RCC 7860 (cell line): ENCODE measurements at regions not wholly inside any gene's neighbourhood (a gene's known extent, or its start where the extent isn't known, plus 50 kb on each side); places are given as distances from the start of the nearest gene placed in this dataset.

ENCODE experiments used
- DNase-seq: peaks from one replicate; pipeline ENCODE4 v3.0.0-alpha.2; 2015; ENCODE audit warnings: low spot score
- FAIRE-seq: peaks from 2 replicates; lab custom pipeline; 2012; peaks lifted over from hg19 to GRCh38; lab: Jason Lieb, UNC

GRCh38 chr7:67408109-67408508, 411.5 kb downstream of the TYW1 start:
- no peak for DNase-seq
- FAIRE-seq = no peak

GRCh38 chr7:67413670-67414069, 417.0 kb downstream of the TYW1 start:
- DNase-seq (no peak), FAIRE-seq (no peak)

- FAIRE-seq (no peak), DNase-seq (no peak)
Measured at GRCh38 chr7:67414858-67415257, 418.2 kb downstream of the TYW1 start.

GRCh38 chr7:67422601-67423000, 426.0 kb downstream of the TYW1 start:
- no peak for FAIRE-seq
- DNase-seq = no peak

- FAIRE-seq (no peak), DNase-seq (no peak)
Measured at GRCh38 chr7:67423065-67423464, 426.4 kb downstream of the TYW1 start.

- DNase-seq = no peak
- FAIRE-seq = no peak
Measured at GRCh38 chr7:67426654-67427053, 430.0 kb downstream of the TYW1 start.

GRCh38 chr7:67429735-67430134, 433.1 kb downstream of the TYW1 start:
- no peak for DNase-seq
- no peak for FAIRE-seq

GRCh38 chr7:67432536-67433234, 436.1 kb downstream of the TYW1 start:
- DNase-seq (no peak), FAIRE-seq (no peak)

GRCh38 chr7:67435894-67436535, 439.4 kb downstream of the TYW1 start:
- FAIRE-seq (no peak), DNase-seq (no peak)

GRCh38 chr7:67438198-67438882, 441.7 kb downstream of the TYW1 start:
- FAIRE-seq = no peak
- no peak for DNase-seq

- FAIRE-seq (no peak), DNase-seq (no peak)
Measured at GRCh38 chr7:67438913-67439505, 442.4 kb downstream of the TYW1 start.

GRCh38 chr7:67440321-67440720, 443.7 kb downstream of the TYW1 start:
- DNase-seq (no peak), FAIRE-seq (no peak)

GRCh38 chr7:67445728-67446127, 449.1 kb downstream of the TYW1 start:
- DNase-seq (no peak), FAIRE-seq (no peak)

GRCh38 chr7:67447297-67447696, 450.7 kb downstream of the TYW1 start:
- FAIRE-seq = no peak
- DNase-seq = no peak

GRCh38 chr7:67448271-67448670, 451.6 kb downstream of the TYW1 start:
- FAIRE-seq (no peak), DNase-seq (no peak)

GRCh38 chr7:67450171-67450570, 453.5 kb downstream of the TYW1 start:
- DNase-seq = no peak
- no peak for FAIRE-seq

GRCh38 chr7:67451306-67451705, 454.7 kb downstream of the TYW1 start:
- FAIRE-seq (no peak), DNase-seq (no peak)

GRCh38 chr7:67452516-67453026, 455.9 kb downstream of the TYW1 start:
- DNase-seq = no peak
- FAIRE-seq = no peak

GRCh38 chr7:67453580-67454380, 457.1 kb downstream of the TYW1 start:
- FAIRE-seq (no peak), DNase-seq (no peak)

GRCh38 chr7:67455508-67455907, 458.9 kb downstream of the TYW1 start:
- DNase-seq = no peak
- FAIRE-seq = no peak

GRCh38 chr7:67462781-67463191, 466.2 kb downstream of the TYW1 start:
- no peak for DNase-seq
- FAIRE-seq = no peak
